Spleen (tissue), 11 donors: ENCODE measurements at regions not wholly inside any gene's neighbourhood (a gene's known extent, or its start where the extent isn't known, plus 50 kb on each side); places are given as distances from the start of the nearest gene placed in this dataset.

Source experiments
- DNase-seq: peaks from one replicate; pipeline ENCODE4 v3.0.0-alpha.2; 2020
- H3K27ac ChIP-seq, 8 donors: fragments of 200-600 bp; sonication (generic) in 7 of 8; 1 replicate in 4 of 8; 2 replicates in 4 of 8; pipeline versions ENCODE4 v1.5.0 to v1.8.0; 2016 to 2021; ENCODE audit warnings: inconsistent platforms in 4 of 8, mild to moderate bottlenecking in 4 of 8, moderate library complexity in 1 of 8
- H3K27me3 ChIP-seq, 7 donors: fragments of 200-600 bp; sonication (generic) in 6 of 7; replicated peaks in 1 of 7; 1 replicate in 4 of 7; 2 replicates in 3 of 7; pipeline versions ENCODE4 v1.5.0 to v1.8.0; 2016 to 2021; ENCODE audit warnings: inconsistent platforms in 3 of 7, mild to moderate bottlenecking in 1 of 7
- H3K36me3 ChIP-seq, 6 donors: fragments of 200-600 bp; sonication (generic) in 5 of 6; 1 replicate in 4 of 6; 2 replicates in 2 of 6; pipeline versions ENCODE4 v1.5.0 to v1.8.0; 2016 to 2021; ENCODE audit warnings: inconsistent platforms in 2 of 6
- H3K4me1 ChIP-seq, 6 donors: fragments of 200-600 bp; sonication (generic) in 5 of 6; 1 replicate in 3 of 6; 2 replicates in 3 of 6; pipeline versions ENCODE4 v1.5.0 to v1.8.0; 2016 to 2021; ENCODE audit warnings: inconsistent platforms in 3 of 6
- H3K4me3 ChIP-seq, 8 donors: fragments of 200-600 bp; sonication (generic) in 7 of 8; 1 replicate in 4 of 8; 2 replicates in 4 of 8; pipeline versions ENCODE4 v1.5.0 to v1.8.0; 2016 to 2021; ENCODE audit warnings: inconsistent platforms in 4 of 8, mild to moderate bottlenecking in 4 of 8, moderate library complexity in 2 of 8
- H3K9me3 ChIP-seq, 8 donors: fragments of 200-600 bp; sonication (generic) in 7 of 8; 1 replicate in 4 of 8; 2 replicates in 4 of 8; pipeline versions ENCODE4 v1.5.0 to v1.8.0; 2016 to 2021; ENCODE audit warnings: inconsistent platforms in 4 of 8
- POLR2A ChIP-seq, 3 donors: fragments of 450-650 bp; IDR thresholded peaks; one replicate each; pipeline ENCODE4 v1.5.1; 2017; ENCODE audit warnings: antibody characterized with exemption in 3 of 3, mild to moderate bottlenecking in 1 of 3
- POLR2AphosphoS5 ChIP-seq, 3 donors: sonication (generic); formaldehyde crosslinking; IDR thresholded peaks; one replicate each; pipeline ENCODE4 v1.5.1; 2017; ENCODE audit warnings: antibody characterized with exemption in 3 of 3
- WGBS, 5 donors: extraction: QIAGEN DNeasy Blood & Tissue Kit in 3 of 5; methylation state at CpG; one replicate each; pipeline versions ENCODE4 v1.1.5 to v1.1.7; 2013 to 2018; 5-methylcytosine and 5-hydroxymethylcytosine counted together
- intact Hi-C: fragments of 100-400 bp; cut with DNase I; formaldehyde crosslinking; loops from one replicate; pipeline ENCODE4 v1.15.0; 2023; ENCODE audit warnings: low total_unique reads
- TF ChIP-seq, protein P1 (sequence below), 11 experiments: fragments of 200-600 bp in 7 of 11; fragments of 450-650 bp in 4 of 11; sonication (generic) in 4 of 11; IDR thresholded peaks in 8 of 11; conservative IDR thresholded peaks in 3 of 11; 1 replicate in 7 of 11; 2 replicates in 4 of 11; pipeline versions ENCODE4 v1.4.0 to v1.8.0; 2016 to 2021; ENCODE audit warnings: antibody characterized with exemption in 11 of 11, inconsistent platforms in 4 of 11, mild to moderate bottlenecking in 1 of 11
- donor health status: healthy with polysubstance abuse.
- donor health status: DM: no; HTN: no; CAD: no; lungs with moderate emphysema.
- donor health status: DM: no; HTN: no; CAD: no.
- donor health status: Bipolar disorder and iron deficiency.
- donor health status: healthy.
- donor health status: DM: no; HTN: no; CAD: no.
- donor health status: DM: yes; HTN: yes; CAD: no.

- no peak for TF ChIP-seq POLR2A (IDR thresholded peaks at IDR 0.05)
- TF ChIP-seq, protein P1, sequence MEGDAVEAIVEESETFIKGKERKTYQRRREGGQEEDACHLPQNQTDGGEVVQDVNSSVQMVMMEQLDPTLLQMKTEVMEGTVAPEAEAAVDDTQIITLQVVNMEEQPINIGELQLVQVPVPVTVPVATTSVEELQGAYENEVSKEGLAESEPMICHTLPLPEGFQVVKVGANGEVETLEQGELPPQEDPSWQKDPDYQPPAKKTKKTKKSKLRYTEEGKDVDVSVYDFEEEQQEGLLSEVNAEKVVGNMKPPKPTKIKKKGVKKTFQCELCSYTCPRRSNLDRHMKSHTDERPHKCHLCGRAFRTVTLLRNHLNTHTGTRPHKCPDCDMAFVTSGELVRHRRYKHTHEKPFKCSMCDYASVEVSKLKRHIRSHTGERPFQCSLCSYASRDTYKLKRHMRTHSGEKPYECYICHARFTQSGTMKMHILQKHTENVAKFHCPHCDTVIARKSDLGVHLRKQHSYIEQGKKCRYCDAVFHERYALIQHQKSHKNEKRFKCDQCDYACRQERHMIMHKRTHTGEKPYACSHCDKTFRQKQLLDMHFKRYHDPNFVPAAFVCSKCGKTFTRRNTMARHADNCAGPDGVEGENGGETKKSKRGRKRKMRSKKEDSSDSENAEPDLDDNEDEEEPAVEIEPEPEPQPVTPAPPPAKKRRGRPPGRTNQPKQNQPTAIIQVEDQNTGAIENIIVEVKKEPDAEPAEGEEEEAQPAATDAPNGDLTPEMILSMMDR (IDR thresholded peaks at IDR 0.05 in 8 of 11, conservative IDR thresholded peaks at IDR 0.05 in 3 of 11) = no peak
- TF ChIP-seq POLR2AphosphoS5 (IDR thresholded peaks at IDR 0.05) = no peak
- Histone ChIP-seq H3K36me3 (no peaks in the 10 kb centered on the region), H3K27ac (no peak overlapping the region), H3K27me3 (no peaks in the 10 kb centered on the region), H3K4me3 (no peak overlapping the region), H3K9me3 (no peaks in the 10 kb centered on the region), H3K4me1 (no peaks in the 10 kb centered on the region)
- no peak for DNase-seq
- intact Hi-C loops = no loop called here
Measured at GRCh38 chr4:110742143-110742542, 119.3 kb upstream of the PITX2 start.

- H3K27ac ChIP-seq = no peak overlapping the region
- no peaks in the 10 kb centered on the region for H3K9me3 ChIP-seq
- H3K36me3 ChIP-seq = no peaks in the 10 kb centered on the region
- intact Hi-C loops = no loop called here
- WGBS, 5 donors = 77 to 92% (median 88%) methylated on average over 2 of the region's 2 CpGs
- DNase-seq = no peak
- H3K4me1 ChIP-seq = no peaks in the 10 kb centered on the region
- no peak overlapping the region for H3K4me3 ChIP-seq
- no peaks in the 10 kb centered on the region for H3K27me3 ChIP-seq
- TF ChIP-seq, protein P1 (IDR thresholded peaks at IDR 0.05 in 8 of 11, conservative IDR thresholded peaks at IDR 0.05 in 3 of 11) = no peak
- no peak for TF ChIP-seq POLR2AphosphoS5 (IDR thresholded peaks at IDR 0.05)
- no peak for TF ChIP-seq POLR2A (IDR thresholded peaks at IDR 0.05)
Measured at GRCh38 chr4:110748071-110748470, 125.2 kb upstream of the PITX2 start.

- Histone ChIP-seq H3K27ac (no peak overlapping the region), H3K4me3 (no peak overlapping the region), H3K27me3 (no peaks in the 10 kb centered on the region), H3K4me1 (no peaks in the 10 kb centered on the region), H3K36me3 (no peaks in the 10 kb centered on the region), H3K9me3 (no peaks in the 10 kb centered on the region)
- 88 to 93% (median 90%) methylated on average over 3 of the region's 3 CpGs for WGBS, 5 donors
- TF ChIP-seq POLR2AphosphoS5 (IDR thresholded peaks at IDR 0.05) = no peak
- TF ChIP-seq, protein P1 (IDR thresholded peaks at IDR 0.05 in 8 of 11, conservative IDR thresholded peaks at IDR 0.05 in 3 of 11) = no peak
- no peak for TF ChIP-seq POLR2A (IDR thresholded peaks at IDR 0.05)
- no peak for DNase-seq
- intact Hi-C loops = no loop called here
Measured at GRCh38 chr4:110751183-110751582, 128.3 kb upstream of the PITX2 start.

- intact Hi-C loops = no loop called here
- Histone ChIP-seq H3K27me3 (no peaks in the 10 kb centered on the region), H3K36me3 (no peaks in the 10 kb centered on the region), H3K4me1 (no peaks in the 10 kb centered on the region), H3K4me3 (no peak overlapping the region), H3K9me3 (no peaks in the 10 kb centered on the region), H3K27ac (no peak overlapping the region)
- WGBS, 5 donors = 71 to 84% (median 82%) methylated on average over 2 of the region's 2 CpGs
- no peak for DNase-seq
- TF ChIP-seq POLR2AphosphoS5 (IDR thresholded peaks at IDR 0.05) = no peak
- TF ChIP-seq POLR2A (IDR thresholded peaks at IDR 0.05) = no peak
- TF ChIP-seq, protein P1 (IDR thresholded peaks at IDR 0.05 in 8 of 11, conservative IDR thresholded peaks at IDR 0.05 in 3 of 11) = no peak
Measured at GRCh38 chr4:110751986-110752385, 129.1 kb upstream of the PITX2 start.
